Large intestine (tissue), 3 donors: ENCODE measurements at regions not wholly inside any gene's neighbourhood (a gene's known extent, or its start where the extent isn't known, plus 50 kb on each side); places are given as distances from the start of the nearest gene placed in this dataset.
"Not testable (repeated sequence)": the region's sequence is repeated elsewhere in the genome, so short reads cannot be mapped to it uniquely, and the experiment has no call there.

Source experiments
- DNase-seq, 2 donors: peaks; one replicate each; pipeline versions ENCODE4 v3.0.0 to v3.0.0-alpha.2; 2013
- H3K27ac ChIP-seq: one replicate; pipeline ENCODE4 v1.5.1; 2013; ENCODE audit warnings: low read length
- H3K27me3 ChIP-seq: 2 replicates; pipeline ENCODE4 v1.6.1; 2013; ENCODE audit warnings: low read length; ENCODE audit not compliant: control insufficient read depth, insufficient read depth
- H3K36me3 ChIP-seq: 2 replicates; pipeline ENCODE4 v1.6.1; 2013; ENCODE audit warnings: low read length; ENCODE audit not compliant: control insufficient read depth, insufficient read depth
- H3K4me1 ChIP-seq: one replicate; pipeline ENCODE4 v1.6.1; 2013; ENCODE audit warnings: low read length; ENCODE audit not compliant: control insufficient read depth, insufficient read depth
- H3K4me3 ChIP-seq: one replicate; pipeline ENCODE4 v1.5.1; 2013; ENCODE audit warnings: low read length
- H3K9me3 ChIP-seq: one replicate; pipeline ENCODE4 v1.6.1; 2013; ENCODE audit warnings: mild to moderate bottlenecking, low read depth, low read length, moderate library complexity; ENCODE audit not compliant: control insufficient read depth
- WGBS: methylation state at CpG from one replicate; pipeline ENCODE4 v1.1.5; 2013; ENCODE audit warnings: low lambda C conversion rate; ENCODE audit not compliant: insufficient coverage; 5-methylcytosine and 5-hydroxymethylcytosine counted together

- no peak overlapping the region for H3K4me3 ChIP-seq
- DNase-seq, result no peak
- no peaks in the 10 kb centered on the region for H3K36me3 ChIP-seq
- no peak overlapping the region for H3K27ac ChIP-seq
- no peaks in the 10 kb centered on the region for H3K4me1 ChIP-seq
- no CpG with 5 or more reads among the region's 3 CpGs for WGBS
- no peaks in the 10 kb centered on the region for H3K9me3 ChIP-seq
- H3K27me3 ChIP-seq, result no peaks in the 10 kb centered on the region
Observed at GRCh38 chr4:153099391-153100140, 104.7 kb upstream of the TRIM2 start.

- H3K27ac ChIP-seq, DNase-seq: not testable (repeated sequence)
- WGBS, result no CpG with 5 or more reads among the region's 2 CpGs
Observed at GRCh38 chr4:153106736-153107135, 97.5 kb upstream of the TRIM2 start.

DNA sequence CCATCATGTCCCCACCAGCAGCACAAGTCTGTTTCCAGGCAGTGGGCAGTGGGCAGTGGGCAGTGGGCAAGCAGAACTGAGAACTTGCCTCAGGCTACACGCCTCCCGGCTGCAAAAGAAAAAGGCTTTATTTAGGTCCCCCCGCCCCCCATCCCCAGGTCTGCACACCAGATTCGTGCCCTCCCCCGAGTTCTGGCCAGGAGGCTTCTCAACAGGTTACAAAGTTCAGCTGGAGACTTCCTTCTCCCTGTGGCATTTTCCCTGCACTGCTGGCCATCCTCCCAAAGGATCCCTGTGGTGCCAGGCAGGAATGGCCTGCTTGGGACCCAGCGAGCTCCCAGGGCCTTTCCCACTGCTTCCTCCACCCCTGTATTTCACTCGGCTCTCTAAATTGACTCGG is 97.0 kb upstream of the TRIM2 start:
- WGBS, result no CpG with 5 or more reads among the region's 8 CpGs
- no peaks in the 10 kb centered on the region for H3K9me3 ChIP-seq

More at GRCh38 chr4:153106736-153107135, 97.5 kb upstream of the TRIM2 start:
- not testable (repeated sequence) for H3K9me3 ChIP-seq, H3K27me3 ChIP-seq, H3K4me3 ChIP-seq, H3K4me1 ChIP-seq, H3K36me3 ChIP-seq

DNA sequence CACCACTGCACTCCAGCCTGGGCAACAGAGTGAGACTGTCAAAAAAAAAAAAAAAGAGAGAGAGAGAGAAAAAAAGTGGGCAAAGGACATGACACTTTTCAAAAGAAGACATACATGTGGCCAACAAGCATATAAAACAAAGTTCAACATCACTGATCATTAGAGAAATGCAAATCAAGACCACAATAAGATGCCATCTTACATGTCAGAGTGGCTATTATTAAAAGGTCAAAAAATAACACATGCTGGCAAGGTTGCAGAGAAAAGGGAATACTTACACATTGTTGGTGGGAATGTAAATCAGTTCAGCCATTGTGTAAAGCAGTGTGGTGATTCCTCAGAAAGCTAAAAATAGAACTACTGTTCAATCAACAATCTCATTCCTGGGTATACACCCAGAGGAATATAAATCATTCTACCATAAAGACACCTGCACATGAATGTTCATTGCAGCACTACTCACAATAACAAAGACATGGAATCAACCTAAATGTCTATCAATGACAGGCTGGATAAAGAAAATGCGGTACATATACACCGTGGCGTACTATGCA is 94.9 kb upstream of the TRIM2 start:
- no peak overlapping the region for H3K4me3 ChIP-seq
- no CpG with 5 or more reads among the region's 3 CpGs for WGBS
- no peaks in the 10 kb centered on the region for H3K27me3 ChIP-seq
- no peaks in the 10 kb centered on the region for H3K4me1 ChIP-seq
- no peak overlapping the region for H3K27ac ChIP-seq
- H3K9me3 ChIP-seq, result no peaks in the 10 kb centered on the region
- no peak for DNase-seq
- H3K36me3 ChIP-seq, result no peaks in the 10 kb centered on the region

More for the DNA sequence above, 97.0 kb upstream of the TRIM2 start:
- no peak for DNase-seq
- Histone ChIP-seq H3K4me1 (no peaks in the 10 kb centered on the region), H3K27me3 (no peaks in the 10 kb centered on the region), H3K27ac (no peak overlapping the region), H3K4me3 (no peak overlapping the region), H3K36me3 (no peaks in the 10 kb centered on the region)

- no CpG with 5 or more reads among the region's 6 CpGs for WGBS
Observed at GRCh38 chr4:153110739-153111138, 93.5 kb upstream of the TRIM2 start.

DNA sequence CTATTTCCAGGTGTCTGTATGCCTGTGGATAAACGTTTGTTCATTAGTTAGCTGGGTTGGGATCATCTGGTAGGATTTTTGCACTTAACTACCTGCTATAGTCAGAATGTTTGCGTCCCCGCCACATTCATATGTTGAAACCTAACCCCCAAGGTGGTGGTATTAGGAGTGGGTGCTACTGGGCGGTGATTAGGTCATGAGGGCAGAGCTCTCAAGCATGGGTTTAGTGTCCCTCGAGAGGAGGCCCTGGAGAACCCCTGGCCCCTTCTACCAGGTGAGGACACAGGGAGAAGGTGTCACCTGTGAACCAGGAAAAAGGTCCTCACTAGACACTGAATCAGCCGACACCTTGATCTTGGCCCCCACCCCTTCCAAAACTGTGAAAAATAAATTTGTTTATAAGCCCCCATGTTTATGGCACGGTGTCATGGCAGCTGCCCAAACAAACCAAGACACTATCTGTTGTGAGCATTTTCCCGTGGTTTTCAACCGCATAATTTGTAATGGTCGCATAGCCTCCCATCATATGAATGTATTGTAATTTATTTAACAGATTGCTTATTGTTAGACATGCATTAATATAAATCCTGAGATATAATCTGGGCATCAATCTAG is 92.7 kb upstream of the TRIM2 start:
- WGBS, result 96% methylated on average over 3 of the region's 10 CpGs
- Histone ChIP-seq H3K4me1 (peaks cover 3% of the 10 kb centered on the region), H3K4me3 (no peak overlapping the region), H3K36me3 (no peaks in the 10 kb centered on the region), H3K27me3 (no peaks in the 10 kb centered on the region), H3K9me3 (no peaks in the 10 kb centered on the region), H3K27ac (no peak overlapping the region)
- DNase-seq, result no peak

More at GRCh38 chr4:153110739-153111138, 93.5 kb upstream of the TRIM2 start:
- Histone ChIP-seq H3K27me3 (no peaks in the 10 kb centered on the region), H3K36me3 (no peaks in the 10 kb centered on the region), H3K27ac (no peak overlapping the region), H3K4me1 (peaks cover 2% of the 10 kb centered on the region), H3K9me3 (no peaks in the 10 kb centered on the region), H3K4me3 (no peak overlapping the region)
- DNase-seq, result no peak

DNA sequence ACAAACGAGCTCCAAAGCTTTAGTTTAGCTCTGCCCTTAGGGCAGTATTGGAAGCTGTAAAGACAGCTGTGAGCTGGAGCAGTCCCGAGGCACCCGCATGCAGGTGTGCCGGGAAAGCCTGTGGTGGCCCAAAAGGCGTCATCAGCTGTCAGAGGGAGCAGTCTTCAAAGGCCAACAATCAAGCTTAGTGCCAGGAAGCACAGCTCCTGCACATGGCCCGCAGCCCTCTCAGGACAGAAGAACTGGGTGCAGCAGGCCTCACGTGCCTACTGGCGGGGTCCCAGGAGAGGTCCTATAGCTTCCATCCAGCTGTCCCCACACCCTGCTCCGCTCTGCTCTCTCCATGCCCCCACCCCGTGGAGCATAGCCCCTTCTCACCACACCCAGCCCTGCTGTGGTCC is 92.2 kb upstream of the TRIM2 start:
- 100% methylated on average over 1 of the region's 10 CpGs for WGBS
- Histone ChIP-seq H3K4me1 (peaks cover 3% of the 10 kb centered on the region), H3K9me3 (no peaks in the 10 kb centered on the region), H3K4me3 (no peak overlapping the region), H3K27me3 (no peaks in the 10 kb centered on the region), H3K36me3 (no peaks in the 10 kb centered on the region), H3K27ac (no peak overlapping the region)
- DNase-seq, result no peak

GRCh38 chr4:153113061-153113837 is 91.0 kb upstream of the TRIM2 start:
- Histone ChIP-seq H3K4me1 (peaks cover 3% of the 10 kb centered on the region), H3K27me3 (no peaks in the 10 kb centered on the region), H3K36me3 (no peaks in the 10 kb centered on the region), H3K9me3 (no peaks in the 10 kb centered on the region), H3K27ac (no peak overlapping the region), H3K4me3 (no peak overlapping the region)
- WGBS, result 84% methylated on average over 4 of the region's 8 CpGs
- DNase-seq, result no peak

GRCh38 chr4:153113838-153114105 is 90.5 kb upstream of the TRIM2 start:
- 100% methylated on average over 1 of the region's 5 CpGs for WGBS
- H3K9me3 ChIP-seq, result no peaks in the 10 kb centered on the region
- peaks cover 3% of the 10 kb centered on the region for H3K4me1 ChIP-seq
- no peaks in the 10 kb centered on the region for H3K27me3 ChIP-seq
- H3K4me3 ChIP-seq, result no peak overlapping the region
- H3K36me3 ChIP-seq, result no peaks in the 10 kb centered on the region
- H3K27ac ChIP-seq, result no peak overlapping the region
- no peak for DNase-seq

- WGBS, result no CpG with 5 or more reads among the region's 11 CpGs
- Histone ChIP-seq H3K27ac (no peak overlapping the region), H3K4me3 (no peak overlapping the region), H3K27me3 (no peaks in the 10 kb centered on the region), H3K4me1 (peaks cover 3% of the 10 kb centered on the region), H3K9me3 (no peaks in the 10 kb centered on the region), H3K36me3 (no peaks in the 10 kb centered on the region)
- DNase-seq, result no peak
Observed at GRCh38 chr4:153114771-153115321, 89.4 kb upstream of the TRIM2 start.
